ENCODE measurements at regions not wholly inside any gene's neighbourhood (a gene's known extent, or its start where the extent isn't known, plus 50 kb on each side); places are given as distances from the start of the nearest gene placed in this dataset.
"Not testable (repeated sequence)": the region's sequence is repeated elsewhere in the genome, so short reads cannot be mapped to it uniquely, and the experiment has no call there.

- no peak for DNase-seq
- no peaks in the 10 kb centered on the region for H3K9me3 ChIP-seq
- H3K4me3 ChIP-seq: no peak overlapping the region
- H3K27ac ChIP-seq: no peak overlapping the region
- no peak for TF ChIP-seq CTCF (IDR thresholded peaks at IDR 0.05)
- no peaks in the 10 kb centered on the region for H3K27me3 ChIP-seq
- no peaks in the 10 kb centered on the region for H3K4me1 ChIP-seq
- no peaks in the 10 kb centered on the region for H3K36me3 ChIP-seq
- ATAC-seq: no peak
- intact Hi-C loops (cut with DNase I): no loop called here
Measured at GRCh38 chr3:164360738-164361406, 717.4 kb downstream of the SI start.

GRCh38 chr3:164360078-164360578 lies 718.2 kb downstream of the SI start:
- no peak overlapping the region for H3K4me3 ChIP-seq
- no peaks in the 10 kb centered on the region for H3K36me3 ChIP-seq
- H3K27ac ChIP-seq: no peak overlapping the region
- H3K9me3 ChIP-seq: no peaks in the 10 kb centered on the region
- DNase-seq (no peak), ATAC-seq (no peak)
- no peak for TF ChIP-seq CTCF (IDR thresholded peaks at IDR 0.05)
- H3K4me1 ChIP-seq: no peaks in the 10 kb centered on the region
- intact Hi-C loops (cut with DNase I): no loop called here
- H3K27me3 ChIP-seq: no peaks in the 10 kb centered on the region

- no peak for ATAC-seq
- Histone ChIP-seq H3K9me3 (no peaks in the 10 kb centered on the region), H3K4me1 (no peaks in the 10 kb centered on the region), H3K27ac (no peak overlapping the region), H3K27me3 (no peaks in the 10 kb centered on the region), H3K4me3 (no peak overlapping the region), H3K36me3 (no peaks in the 10 kb centered on the region)
- DNase-seq: no peak
- no peak for TF ChIP-seq CTCF (IDR thresholded peaks at IDR 0.05)
- intact Hi-C loops (cut with DNase I): no loop called here
Measured at GRCh38 chr3:164352991-164353390, 725.3 kb downstream of the SI start.

GRCh38 chr3:164351131-164351530 lies 727.2 kb downstream of the SI start:
- Histone ChIP-seq H3K27me3 (no peaks in the 10 kb centered on the region), H3K9me3 (no peaks in the 10 kb centered on the region), H3K27ac (no peak overlapping the region), H3K4me3 (no peak overlapping the region), H3K4me1 (no peaks in the 10 kb centered on the region), H3K36me3 (no peaks in the 10 kb centered on the region)
- intact Hi-C loops (cut with DNase I): no loop called here
- no peak for TF ChIP-seq CTCF (IDR thresholded peaks at IDR 0.05)
- ATAC-seq (no peak), DNase-seq (no peak)

GRCh38 chr3:164342206-164342605 lies 736.1 kb downstream of the SI start:
- DNase-seq; H3K27me3 ChIP-seq; H3K27ac ChIP-seq; H3K9me3 ChIP-seq; H3K4me1 ChIP-seq; H3K36me3 ChIP-seq; ATAC-seq; H3K4me3 ChIP-seq; intact Hi-C loops (cut with DNase I): not testable (repeated sequence)

- H3K9me3 ChIP-seq: no peaks in the 10 kb centered on the region
- no peak overlapping the region for H3K4me3 ChIP-seq
- H3K36me3 ChIP-seq: no peaks in the 10 kb centered on the region
- intact Hi-C loops (cut with DNase I): no loop called here
- DNase-seq: no peak
- no peak for ATAC-seq
- H3K4me1 ChIP-seq: no peaks in the 10 kb centered on the region
- no peak overlapping the region for H3K27ac ChIP-seq
- H3K27me3 ChIP-seq: no peaks in the 10 kb centered on the region
- no peak for TF ChIP-seq CTCF (IDR thresholded peaks at IDR 0.05)
Measured at GRCh38 chr3:164341086-164341485, 737.2 kb downstream of the SI start.

Measured in upper lobe of right lung (tissue), 1 donor.